ENCODE measurements at regions not wholly inside any gene's neighbourhood (a gene's known extent, or its start where the extent isn't known, plus 50 kb on each side); places are given as distances from the start of the nearest gene placed in this dataset.

DNA sequence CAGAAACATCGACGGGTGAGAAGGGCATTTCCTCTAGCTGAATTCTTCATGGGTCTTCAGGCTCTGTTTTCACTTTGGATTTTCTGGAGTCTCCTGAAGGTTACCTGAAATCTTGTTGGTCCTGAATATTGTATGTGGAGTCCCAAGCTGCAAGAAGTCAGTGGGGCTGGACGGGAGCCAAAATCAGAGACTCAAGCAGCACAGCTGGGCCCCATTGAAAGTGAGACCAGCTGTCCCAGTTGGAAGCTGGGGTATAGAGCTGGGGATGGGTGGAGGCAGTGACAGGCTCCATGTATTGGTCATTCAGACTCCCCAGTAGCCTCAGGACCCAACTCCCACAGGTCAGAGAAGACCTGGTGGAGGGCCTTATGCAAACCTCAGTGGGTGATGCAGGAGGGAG lies 111.3 kb upstream of the MLN start:
- POLR2A ChIA-PET: no interaction called here
- TF ChIP-seq, protein P1, sequence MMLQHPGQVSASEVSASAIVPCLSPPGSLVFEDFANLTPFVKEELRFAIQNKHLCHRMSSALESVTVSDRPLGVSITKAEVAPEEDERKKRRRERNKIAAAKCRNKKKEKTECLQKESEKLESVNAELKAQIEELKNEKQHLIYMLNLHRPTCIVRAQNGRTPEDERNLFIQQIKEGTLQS (IDR thresholded peaks at IDR 0.05): no peak
- TF ChIP-seq ZNF274 (IDR thresholded peaks at IDR 0.05; ENCODE audit: low read depth, low read length): no peak
- TF ChIP-seq ELF1 (IDR thresholded peaks at IDR 0.05; ENCODE audit: borderline replicate concordance, low read depth): no peak
- TF ChIP-seq EZH2 (IDR thresholded peaks at IDR 0.05): no peak
- no peak for TF ChIP-seq ZFX (IDR thresholded peaks at IDR 0.05)
- no peak for TF ChIP-seq SP1 (IDR thresholded peaks at IDR 0.05; ENCODE audit: low read depth)
- TF ChIP-seq POLR2AphosphoS5 (IDR thresholded peaks at IDR 0.05; ENCODE audit: low read depth, low read length): no peak
- TF ChIP-seq, protein P2, sequence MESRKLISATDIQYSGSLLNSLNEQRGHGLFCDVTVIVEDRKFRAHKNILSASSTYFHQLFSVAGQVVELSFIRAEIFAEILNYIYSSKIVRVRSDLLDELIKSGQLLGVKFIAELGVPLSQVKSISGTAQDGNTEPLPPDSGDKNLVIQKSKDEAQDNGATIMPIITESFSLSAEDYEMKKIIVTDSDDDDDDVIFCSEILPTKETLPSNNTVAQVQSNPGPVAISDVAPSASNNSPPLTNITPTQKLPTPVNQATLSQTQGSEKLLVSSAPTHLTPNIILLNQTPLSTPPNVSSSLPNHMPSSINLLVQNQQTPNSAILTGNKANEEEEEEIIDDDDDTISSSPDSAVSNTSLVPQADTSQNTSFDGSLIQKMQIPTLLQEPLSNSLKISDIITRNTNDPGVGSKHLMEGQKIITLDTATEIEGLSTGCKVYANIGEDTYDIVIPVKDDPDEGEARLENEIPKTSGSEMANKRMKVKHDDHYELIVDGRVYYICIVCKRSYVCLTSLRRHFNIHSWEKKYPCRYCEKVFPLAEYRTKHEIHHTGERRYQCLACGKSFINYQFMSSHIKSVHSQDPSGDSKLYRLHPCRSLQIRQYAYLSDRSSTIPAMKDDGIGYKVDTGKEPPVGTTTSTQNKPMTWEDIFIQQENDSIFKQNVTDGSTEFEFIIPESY (IDR thresholded peaks at IDR 0.05; ENCODE audit: extremely low read depth, insufficient replicate concordance, low read length): no peak
- no peak for TF ChIP-seq EZH2phosphoT487 (IDR thresholded peaks at IDR 0.05; ENCODE audit: borderline replicate concordance)
- TF ChIP-seq JUND (IDR thresholded peaks at IDR 0.05): no peak
- no peak for TF ChIP-seq FOSL1 (IDR thresholded peaks at IDR 0.05; ENCODE audit: low read depth)
- TF ChIP-seq, protein P3, sequence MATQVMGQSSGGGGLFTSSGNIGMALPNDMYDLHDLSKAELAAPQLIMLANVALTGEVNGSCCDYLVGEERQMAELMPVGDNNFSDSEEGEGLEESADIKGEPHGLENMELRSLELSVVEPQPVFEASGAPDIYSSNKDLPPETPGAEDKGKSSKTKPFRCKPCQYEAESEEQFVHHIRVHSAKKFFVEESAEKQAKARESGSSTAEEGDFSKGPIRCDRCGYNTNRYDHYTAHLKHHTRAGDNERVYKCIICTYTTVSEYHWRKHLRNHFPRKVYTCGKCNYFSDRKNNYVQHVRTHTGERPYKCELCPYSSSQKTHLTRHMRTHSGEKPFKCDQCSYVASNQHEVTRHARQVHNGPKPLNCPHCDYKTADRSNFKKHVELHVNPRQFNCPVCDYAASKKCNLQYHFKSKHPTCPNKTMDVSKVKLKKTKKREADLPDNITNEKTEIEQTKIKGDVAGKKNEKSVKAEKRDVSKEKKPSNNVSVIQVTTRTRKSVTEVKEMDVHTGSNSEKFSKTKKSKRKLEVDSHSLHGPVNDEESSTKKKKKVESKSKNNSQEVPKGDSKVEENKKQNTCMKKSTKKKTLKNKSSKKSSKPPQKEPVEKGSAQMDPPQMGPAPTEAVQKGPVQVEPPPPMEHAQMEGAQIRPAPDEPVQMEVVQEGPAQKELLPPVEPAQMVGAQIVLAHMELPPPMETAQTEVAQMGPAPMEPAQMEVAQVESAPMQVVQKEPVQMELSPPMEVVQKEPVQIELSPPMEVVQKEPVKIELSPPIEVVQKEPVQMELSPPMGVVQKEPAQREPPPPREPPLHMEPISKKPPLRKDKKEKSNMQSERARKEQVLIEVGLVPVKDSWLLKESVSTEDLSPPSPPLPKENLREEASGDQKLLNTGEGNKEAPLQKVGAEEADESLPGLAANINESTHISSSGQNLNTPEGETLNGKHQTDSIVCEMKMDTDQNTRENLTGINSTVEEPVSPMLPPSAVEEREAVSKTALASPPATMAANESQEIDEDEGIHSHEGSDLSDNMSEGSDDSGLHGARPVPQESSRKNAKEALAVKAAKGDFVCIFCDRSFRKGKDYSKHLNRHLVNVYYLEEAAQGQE (IDR thresholded peaks at IDR 0.05; ENCODE audit: low read depth): no peak

More for the DNA sequence above, 111.3 kb upstream of the MLN start:
- no peaks in the 10 kb centered on the region for H4K20me1 ChIP-seq (ENCODE audit: insufficient read depth)
- DNase-seq (ENCODE audit: low read depth, low spot score): no peak
- no peaks in the 10 kb centered on the region for H3K27me3 ChIP-seq (ENCODE audit: insufficient read depth, low read length)
- H3K4me1 ChIP-seq (ENCODE audit: control insufficient read depth in 1 of 2, insufficient read depth in 2 of 2, low read length in 2 of 2): no peaks in the 10 kb centered on the region
- ChIA-PET RAD21 (ENCODE audit: low non-redundant PET in 1 of 2, low total read pairs in 2 of 2, uncharacterized antibody in 2 of 2, unreplicated experiment in 2 of 2) (no interaction called here), CTCF (no interaction called here)
- no peaks in the 10 kb centered on the region for H3K79me2 ChIP-seq (ENCODE audit: insufficient read depth, low read length)
- no peaks in the 10 kb centered on the region for H3K36me3 ChIP-seq (ENCODE audit: control insufficient read depth in 1 of 2, insufficient read depth in 2 of 2, low read length in 2 of 2)
- H3K9ac ChIP-seq (ENCODE audit: low read length): no peak overlapping the region
- H3K4me2 ChIP-seq (ENCODE audit: low read length): no peak overlapping the region
- intact Hi-C loops (cut with micrococcal nuclease): no loop called here
- no peak for ATAC-seq
- no TSS peak for BruUV-seq (replicated peaks)
- H3K27ac ChIP-seq (ENCODE audit: low read depth, low read length): no peak overlapping the region
- no peak overlapping the region for H2AFZ ChIP-seq (ENCODE audit: low read depth, low read length, poor library complexity, severe bottlenecking)
- H3K4me3 ChIP-seq (replicated peaks in 1 of 2; ENCODE audit: low read depth in 1 of 2, low read length in 2 of 2): no peak overlapping the region
- H3K9me3 ChIP-seq (ENCODE audit: control insufficient read depth in 1 of 2, insufficient read depth in 1 of 2, low read depth in 1 of 2, low read length in 2 of 2): no peaks in the 10 kb centered on the region
- H3K9me2 ChIP-seq (ENCODE audit: insufficient read depth): no peaks in the 10 kb centered on the region

Measured in HCT116 (cell line).